WTC11 (cell line): ENCODE measurements at regions not wholly inside any gene's neighbourhood (a gene's known extent, or its start where the extent isn't known, plus 50 kb on each side); places are given as distances from the start of the nearest gene placed in this dataset.

ENCODE experiments used
- ATAC-seq: fragments of 200-7000 bp; cut with Tn5 transposase; 2 replicates; pipeline ENCODE4 v1.10.0; 2021; ENCODE audit warnings: mild to moderate bottlenecking, moderate library complexity
- CTCF ChIA-PET: fragments of 300-600 bp; sonication (Branson Sonifier 250); formaldehyde crosslinking; loops from one replicate; lab custom pipeline; 2021; ENCODE audit warnings: antibody characterized with exemption; lab: Charles Lee
- POLR2A ChIA-PET: fragments of 350-600 bp; sonication (Branson Sonifier 250); formaldehyde crosslinking; loops from one replicate; lab custom pipeline; 2021; ENCODE audit warnings: antibody characterized with exemption; lab: Charles Lee
- DNase-seq: peaks from one replicate; pipeline ENCODE4 v3.0.0; 2021; ENCODE audit warnings: low spot score
- H3K27ac Mint-ChIP-seq: 2 replicates; pipeline ENCODE4 v1.8.0; 2021; ENCODE audit warnings: mixed read lengths
- H3K27me3 Mint-ChIP-seq: 2 replicates; pipeline ENCODE4 v1.8.0; 2021; ENCODE audit warnings: low read depth, mild to moderate bottlenecking, moderate library complexity, mixed read lengths
- H3K36me3 Mint-ChIP-seq: 2 replicates; pipeline ENCODE4 v1.8.0; 2021; ENCODE audit warnings: mixed read lengths
- H3K4me1 Mint-ChIP-seq: 2 replicates; pipeline ENCODE4 v1.8.0; 2022; ENCODE audit warnings: mixed read lengths
- H3K4me3 Mint-ChIP-seq: 2 replicates; pipeline ENCODE4 v1.8.0; 2021; ENCODE audit warnings: mild to moderate bottlenecking, moderate library complexity, mixed read lengths
- H3K9me3 Mint-ChIP-seq: 2 replicates; pipeline ENCODE4 v1.8.0; 2021; ENCODE audit warnings: mixed read lengths
- CBFB ChIP-seq: sonication (generic); formaldehyde crosslinking; IDR thresholded peaks from 2 replicates; pipeline ENCODE4 v1.8.1; 2022; ENCODE audit warnings: mild to moderate bottlenecking, low read depth, missing genetic modification reagents
- ESRRA ChIP-seq: sonication (generic); formaldehyde crosslinking; IDR thresholded peaks from 2 replicates; pipeline ENCODE4 v1.8.1; 2022; ENCODE audit warnings: mild to moderate bottlenecking, missing genetic modification reagents, borderline replicate concordance
- FOXP1 ChIP-seq: sonication (generic); formaldehyde crosslinking; IDR thresholded peaks from 2 replicates; pipeline ENCODE4 v1.8.0; 2022; ENCODE audit warnings: missing genetic modification reagents, mild to moderate bottlenecking, moderate library complexity, borderline replicate concordance
- JAZF1 ChIP-seq: fragments of 250-450 bp; sonication (Bioruptor Pico); IDR thresholded peaks from 2 replicates; pipeline ENCODE4 v1.9.0; 2021; ENCODE audit warnings: moderate library complexity, mild to moderate bottlenecking, inconsistent platforms
- NFE2L1 ChIP-seq: sonication (generic); formaldehyde crosslinking; IDR thresholded peaks from 2 replicates; pipeline ENCODE4 v1.8.1; 2023; ENCODE audit warnings: missing genetic modification reagents
- OVOL2 ChIP-seq: fragments of 250-450 bp; sonication (Bioruptor Pico); IDR thresholded peaks from 2 replicates; pipeline ENCODE4 v1.9.0; 2021; ENCODE audit warnings: mild to moderate bottlenecking, borderline replicate concordance
- TEAD4 ChIP-seq: sonication (generic); formaldehyde crosslinking; IDR thresholded peaks from 2 replicates; pipeline ENCODE4 v1.8.0; 2022; ENCODE audit warnings: mild to moderate bottlenecking, missing genetic modification reagents
- TP53 ChIP-seq: sonication (generic); formaldehyde crosslinking; IDR thresholded peaks from 2 replicates; pipeline ENCODE4 v1.8.1; 2023; ENCODE audit warnings: mild to moderate bottlenecking, missing genetic modification reagents
- ZNF121 ChIP-seq: sonication (generic); formaldehyde crosslinking; IDR thresholded peaks from 2 replicates; pipeline ENCODE4 v1.8.0; 2023; ENCODE audit warnings: missing genetic modification reagents
- ZNF138 ChIP-seq: sonication (generic); formaldehyde crosslinking; conservative IDR thresholded peaks from 2 replicates; pipeline ENCODE4 v1.8.1; 2022; ENCODE audit warnings: mild to moderate bottlenecking, moderate library complexity, missing genetic modification reagents
- ZNF263 ChIP-seq: sonication (generic); formaldehyde crosslinking; IDR thresholded peaks from 2 replicates; pipeline ENCODE4 v1.8.1; 2022; ENCODE audit warnings: low read depth, mild to moderate bottlenecking, moderate library complexity, missing genetic modification reagents
- ZNF416 ChIP-seq: fragments of 250-450 bp; sonication (Bioruptor Pico); IDR thresholded peaks from 2 replicates; pipeline ENCODE4 v1.9.0; 2021; ENCODE audit warnings: mild to moderate bottlenecking, inconsistent platforms
- ZNF423 ChIP-seq: fragments of 250-450 bp; sonication (Bioruptor Pico); IDR thresholded peaks from 2 replicates; pipeline ENCODE4 v2.1.2; 2022; ENCODE audit warnings: mild to moderate bottlenecking, moderate library complexity
- ZNF671 ChIP-seq: fragments of 250-450 bp; sonication (Bioruptor Pico); IDR thresholded peaks from 2 replicates; pipeline ENCODE4 v1.8.0; 2021; ENCODE audit warnings: mild to moderate bottlenecking
- TF ChIP-seq, protein P1 (sequence below): fragments of 200-600 bp; IDR thresholded peaks from 2 replicates; pipeline ENCODE4 v1.8.0; 2022; ENCODE audit warnings: antibody characterized with exemption
- TF ChIP-seq, protein P2 (sequence below): fragments of 250-450 bp; sonication (Bioruptor Pico); IDR thresholded peaks from 2 replicates; pipeline ENCODE4 v1.9.0; 2021; ENCODE audit warnings: moderate library complexity, mild to moderate bottlenecking, inconsistent platforms, borderline replicate concordance
- TF ChIP-seq, protein P3 (sequence below): sonication (generic); formaldehyde crosslinking; IDR thresholded peaks from 2 replicates; pipeline ENCODE4 v1.8.1; 2022; ENCODE audit warnings: mild to moderate bottlenecking, missing genetic modification reagents, moderate library complexity, borderline replicate concordance
- TF ChIP-seq, protein P4 (sequence below): fragments of 250-450 bp; sonication (Bioruptor Pico); IDR thresholded peaks from 2 replicates; pipeline ENCODE4 v1.9.0; 2021; ENCODE audit warnings: mild to moderate bottlenecking, borderline replicate concordance
- TF ChIP-seq, protein P5 (sequence below): sonication (generic); formaldehyde crosslinking; IDR thresholded peaks from 2 replicates; pipeline ENCODE4 v1.8.1; 2023; ENCODE audit warnings: mild to moderate bottlenecking, missing genetic modification reagents, borderline replicate concordance

DNA sequence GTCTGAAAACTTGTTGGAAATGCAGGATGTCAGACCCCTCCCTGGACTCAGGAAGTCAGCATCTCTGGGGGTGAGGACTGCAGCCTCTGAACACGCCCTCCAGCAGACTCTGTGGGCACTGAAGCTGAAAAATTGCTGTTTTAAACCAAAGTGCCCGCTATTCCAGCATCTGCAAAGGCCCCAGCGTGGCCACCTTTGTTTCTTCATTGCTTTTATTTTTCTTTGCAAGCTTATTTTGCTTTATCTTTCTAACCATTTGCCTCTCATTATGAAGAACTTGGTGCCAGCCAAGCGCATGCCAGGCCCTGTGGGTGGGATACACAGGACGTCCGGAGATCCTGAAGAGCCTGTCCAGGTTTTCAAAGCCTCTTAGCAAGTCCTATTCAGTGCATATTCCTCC is 203.9 kb upstream of the CST7 start:
- Mint-ChIP-seq H3K27me3 (no peaks in the 10 kb centered on the region), H3K36me3 (no peaks in the 10 kb centered on the region), H3K4me1 (peaks cover 37% of the 10 kb centered on the region), H3K4me3 (no peak overlapping the region), H3K27ac (no peak overlapping the region), H3K9me3 (no peaks in the 10 kb centered on the region)
- ATAC-seq: no peak
- no peak for TF ChIP-seq TEAD4
- POLR2A ChIA-PET: interaction anchor here (1.2 kb wide), 1 partner anchor 41 kb away, joined by 3 read pairs; no protein-coding TSS in a partner anchor
- no peak for DNase-seq
- CTCF ChIA-PET: no interaction called here

DNA sequence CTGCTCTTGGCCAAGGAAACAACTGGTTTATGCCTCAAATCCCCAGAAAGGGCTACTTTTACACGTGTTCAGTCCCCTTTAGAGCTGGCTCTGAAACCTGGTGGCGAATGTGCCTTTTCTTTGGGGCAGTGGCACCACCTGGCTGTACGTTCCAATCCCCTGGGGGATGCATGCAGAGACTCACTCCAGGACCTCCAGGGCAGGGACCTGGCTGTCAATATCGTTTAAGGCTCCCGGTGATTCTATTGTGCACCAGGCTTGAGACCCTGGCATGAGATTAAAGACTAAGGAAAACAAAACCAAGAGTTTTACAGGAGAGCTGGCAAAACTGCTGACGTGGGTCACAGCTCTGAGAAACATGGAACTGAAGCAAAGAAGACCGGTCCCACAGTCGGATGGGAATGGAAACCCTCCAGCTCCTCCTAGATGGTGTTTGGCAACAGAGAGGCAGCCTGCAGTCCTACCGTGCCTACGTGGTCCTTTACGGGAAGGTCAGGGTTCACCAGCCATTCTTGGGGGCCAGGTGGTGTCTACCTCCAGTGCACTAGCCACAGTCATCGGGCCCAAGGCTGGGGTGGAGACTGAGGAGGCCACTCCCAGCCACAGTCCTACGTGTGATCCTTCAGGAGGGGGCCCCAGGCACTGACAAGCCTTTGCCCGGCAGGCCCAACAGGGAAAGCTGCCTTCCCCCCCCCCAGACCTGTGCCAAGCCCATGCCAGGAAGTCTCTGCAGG is 203.3 kb upstream of the CST7 start:
- CTCF ChIA-PET: no interaction called here
- peaks cover 37% of the 10 kb centered on the region for H3K4me1 Mint-ChIP-seq
- no peaks in the 10 kb centered on the region for H3K27me3 Mint-ChIP-seq
- H3K4me3 Mint-ChIP-seq: no peak overlapping the region
- ATAC-seq: no peak
- H3K9me3 Mint-ChIP-seq: no peaks in the 10 kb centered on the region
- POLR2A ChIA-PET: interaction anchor here (1.2 kb wide), 1 partner anchor 41 kb away, joined by 3 read pairs; no protein-coding TSS in a partner anchor
- H3K27ac Mint-ChIP-seq: no peak overlapping the region
- TF ChIP-seq ZNF416: no peak
- TF ChIP-seq, protein P1, sequence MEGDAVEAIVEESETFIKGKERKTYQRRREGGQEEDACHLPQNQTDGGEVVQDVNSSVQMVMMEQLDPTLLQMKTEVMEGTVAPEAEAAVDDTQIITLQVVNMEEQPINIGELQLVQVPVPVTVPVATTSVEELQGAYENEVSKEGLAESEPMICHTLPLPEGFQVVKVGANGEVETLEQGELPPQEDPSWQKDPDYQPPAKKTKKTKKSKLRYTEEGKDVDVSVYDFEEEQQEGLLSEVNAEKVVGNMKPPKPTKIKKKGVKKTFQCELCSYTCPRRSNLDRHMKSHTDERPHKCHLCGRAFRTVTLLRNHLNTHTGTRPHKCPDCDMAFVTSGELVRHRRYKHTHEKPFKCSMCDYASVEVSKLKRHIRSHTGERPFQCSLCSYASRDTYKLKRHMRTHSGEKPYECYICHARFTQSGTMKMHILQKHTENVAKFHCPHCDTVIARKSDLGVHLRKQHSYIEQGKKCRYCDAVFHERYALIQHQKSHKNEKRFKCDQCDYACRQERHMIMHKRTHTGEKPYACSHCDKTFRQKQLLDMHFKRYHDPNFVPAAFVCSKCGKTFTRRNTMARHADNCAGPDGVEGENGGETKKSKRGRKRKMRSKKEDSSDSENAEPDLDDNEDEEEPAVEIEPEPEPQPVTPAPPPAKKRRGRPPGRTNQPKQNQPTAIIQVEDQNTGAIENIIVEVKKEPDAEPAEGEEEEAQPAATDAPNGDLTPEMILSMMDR: no peak
- TF ChIP-seq ZNF263 (CRISPR knock-in tag): no peak
- TF ChIP-seq ESRRA: no peak
- no peak for TF ChIP-seq ZNF423
- TF ChIP-seq, protein P2, sequence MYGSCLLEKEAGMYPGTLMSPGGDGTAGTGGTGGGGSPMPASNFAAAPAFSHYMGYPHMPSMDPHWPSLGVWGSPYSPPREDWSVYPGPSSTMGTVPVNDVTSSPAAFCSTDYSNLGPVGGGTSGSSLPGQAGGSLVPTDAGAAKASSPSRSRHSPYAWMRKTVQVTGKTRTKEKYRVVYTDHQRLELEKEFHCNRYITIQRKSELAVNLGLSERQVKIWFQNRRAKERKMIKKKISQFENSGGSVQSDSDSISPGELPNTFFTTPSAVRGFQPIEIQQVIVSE (CRISPR knock-in tag): no peak
- TF ChIP-seq ZNF138 (CRISPR knock-in tag): no peak
- TF ChIP-seq, protein P3, sequence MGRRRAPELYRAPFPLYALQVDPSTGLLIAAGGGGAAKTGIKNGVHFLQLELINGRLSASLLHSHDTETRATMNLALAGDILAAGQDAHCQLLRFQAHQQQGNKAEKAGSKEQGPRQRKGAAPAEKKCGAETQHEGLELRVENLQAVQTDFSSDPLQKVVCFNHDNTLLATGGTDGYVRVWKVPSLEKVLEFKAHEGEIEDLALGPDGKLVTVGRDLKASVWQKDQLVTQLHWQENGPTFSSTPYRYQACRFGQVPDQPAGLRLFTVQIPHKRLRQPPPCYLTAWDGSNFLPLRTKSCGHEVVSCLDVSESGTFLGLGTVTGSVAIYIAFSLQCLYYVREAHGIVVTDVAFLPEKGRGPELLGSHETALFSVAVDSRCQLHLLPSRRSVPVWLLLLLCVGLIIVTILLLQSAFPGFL (CRISPR knock-in tag): no peak
- no peak for TF ChIP-seq CBFB (CRISPR knock-in tag)
- TF ChIP-seq, all 79 proteins: peak for 0
- DNase-seq: no peak
- H3K36me3 Mint-ChIP-seq: no peaks in the 10 kb centered on the region

DNA sequence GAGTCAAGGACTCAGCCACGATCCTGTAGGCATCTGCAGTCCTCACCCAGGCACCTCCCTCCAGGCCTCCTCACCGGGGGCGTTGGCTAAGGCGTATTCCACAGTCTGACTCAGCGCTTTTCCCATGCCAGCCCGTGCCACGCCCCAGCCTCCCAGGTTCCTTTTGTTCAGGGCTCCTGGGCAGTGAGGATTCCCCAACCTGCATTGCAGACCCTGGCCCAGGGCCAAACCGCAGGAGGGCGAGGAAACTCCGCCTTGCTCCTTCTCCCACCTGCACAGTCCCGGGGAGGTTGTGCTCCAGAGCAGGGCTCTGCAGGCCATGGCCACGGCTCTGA is 202.8 kb upstream of the CST7 start:
- H3K9me3 Mint-ChIP-seq: no peaks in the 10 kb centered on the region
- ATAC-seq: peak; percentile 57
- H3K4me3 Mint-ChIP-seq: no peak overlapping the region
- POLR2A ChIA-PET: interaction anchor here (1.2 kb wide), 1 partner anchor 42 kb away, joined by 3 read pairs; no protein-coding TSS in a partner anchor
- CTCF ChIA-PET: no interaction called here
- H3K27ac Mint-ChIP-seq: 0 out of 2 replicates have a peak overlapping the region, but pooled peaks have one; percentile 15
- peak; percentile 22 for DNase-seq
- no peaks in the 10 kb centered on the region for H3K36me3 Mint-ChIP-seq
- no peaks in the 10 kb centered on the region for H3K27me3 Mint-ChIP-seq
- TF ChIP-seq OVOL2 (CRISPR knock-in tag) (no peak), JAZF1 (CRISPR knock-in tag) (no peak), ZNF121 (CRISPR knock-in tag) (no peak), ZNF138 (CRISPR knock-in tag) (no peak), ZNF671 (no peak), FOXP1 (no peak), TP53 (no peak), NFE2L1 (CRISPR knock-in tag) (no peak), TEAD4 (no peak)
- TF ChIP-seq, protein P4, sequence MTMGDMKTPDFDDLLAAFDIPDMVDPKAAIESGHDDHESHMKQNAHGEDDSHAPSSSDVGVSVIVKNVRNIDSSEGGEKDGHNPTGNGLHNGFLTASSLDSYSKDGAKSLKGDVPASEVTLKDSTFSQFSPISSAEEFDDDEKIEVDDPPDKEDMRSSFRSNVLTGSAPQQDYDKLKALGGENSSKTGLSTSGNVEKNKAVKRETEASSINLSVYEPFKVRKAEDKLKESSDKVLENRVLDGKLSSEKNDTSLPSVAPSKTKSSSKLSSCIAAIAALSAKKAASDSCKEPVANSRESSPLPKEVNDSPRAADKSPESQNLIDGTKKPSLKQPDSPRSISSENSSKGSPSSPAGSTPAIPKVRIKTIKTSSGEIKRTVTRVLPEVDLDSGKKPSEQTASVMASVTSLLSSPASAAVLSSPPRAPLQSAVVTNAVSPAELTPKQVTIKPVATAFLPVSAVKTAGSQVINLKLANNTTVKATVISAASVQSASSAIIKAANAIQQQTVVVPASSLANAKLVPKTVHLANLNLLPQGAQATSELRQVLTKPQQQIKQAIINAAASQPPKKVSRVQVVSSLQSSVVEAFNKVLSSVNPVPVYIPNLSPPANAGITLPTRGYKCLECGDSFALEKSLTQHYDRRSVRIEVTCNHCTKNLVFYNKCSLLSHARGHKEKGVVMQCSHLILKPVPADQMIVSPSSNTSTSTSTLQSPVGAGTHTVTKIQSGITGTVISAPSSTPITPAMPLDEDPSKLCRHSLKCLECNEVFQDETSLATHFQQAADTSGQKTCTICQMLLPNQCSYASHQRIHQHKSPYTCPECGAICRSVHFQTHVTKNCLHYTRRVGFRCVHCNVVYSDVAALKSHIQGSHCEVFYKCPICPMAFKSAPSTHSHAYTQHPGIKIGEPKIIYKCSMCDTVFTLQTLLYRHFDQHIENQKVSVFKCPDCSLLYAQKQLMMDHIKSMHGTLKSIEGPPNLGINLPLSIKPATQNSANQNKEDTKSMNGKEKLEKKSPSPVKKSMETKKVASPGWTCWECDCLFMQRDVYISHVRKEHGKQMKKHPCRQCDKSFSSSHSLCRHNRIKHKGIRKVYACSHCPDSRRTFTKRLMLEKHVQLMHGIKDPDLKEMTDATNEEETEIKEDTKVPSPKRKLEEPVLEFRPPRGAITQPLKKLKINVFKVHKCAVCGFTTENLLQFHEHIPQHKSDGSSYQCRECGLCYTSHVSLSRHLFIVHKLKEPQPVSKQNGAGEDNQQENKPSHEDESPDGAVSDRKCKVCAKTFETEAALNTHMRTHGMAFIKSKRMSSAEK (CRISPR knock-in tag): no peak
- TF ChIP-seq, protein P5, sequence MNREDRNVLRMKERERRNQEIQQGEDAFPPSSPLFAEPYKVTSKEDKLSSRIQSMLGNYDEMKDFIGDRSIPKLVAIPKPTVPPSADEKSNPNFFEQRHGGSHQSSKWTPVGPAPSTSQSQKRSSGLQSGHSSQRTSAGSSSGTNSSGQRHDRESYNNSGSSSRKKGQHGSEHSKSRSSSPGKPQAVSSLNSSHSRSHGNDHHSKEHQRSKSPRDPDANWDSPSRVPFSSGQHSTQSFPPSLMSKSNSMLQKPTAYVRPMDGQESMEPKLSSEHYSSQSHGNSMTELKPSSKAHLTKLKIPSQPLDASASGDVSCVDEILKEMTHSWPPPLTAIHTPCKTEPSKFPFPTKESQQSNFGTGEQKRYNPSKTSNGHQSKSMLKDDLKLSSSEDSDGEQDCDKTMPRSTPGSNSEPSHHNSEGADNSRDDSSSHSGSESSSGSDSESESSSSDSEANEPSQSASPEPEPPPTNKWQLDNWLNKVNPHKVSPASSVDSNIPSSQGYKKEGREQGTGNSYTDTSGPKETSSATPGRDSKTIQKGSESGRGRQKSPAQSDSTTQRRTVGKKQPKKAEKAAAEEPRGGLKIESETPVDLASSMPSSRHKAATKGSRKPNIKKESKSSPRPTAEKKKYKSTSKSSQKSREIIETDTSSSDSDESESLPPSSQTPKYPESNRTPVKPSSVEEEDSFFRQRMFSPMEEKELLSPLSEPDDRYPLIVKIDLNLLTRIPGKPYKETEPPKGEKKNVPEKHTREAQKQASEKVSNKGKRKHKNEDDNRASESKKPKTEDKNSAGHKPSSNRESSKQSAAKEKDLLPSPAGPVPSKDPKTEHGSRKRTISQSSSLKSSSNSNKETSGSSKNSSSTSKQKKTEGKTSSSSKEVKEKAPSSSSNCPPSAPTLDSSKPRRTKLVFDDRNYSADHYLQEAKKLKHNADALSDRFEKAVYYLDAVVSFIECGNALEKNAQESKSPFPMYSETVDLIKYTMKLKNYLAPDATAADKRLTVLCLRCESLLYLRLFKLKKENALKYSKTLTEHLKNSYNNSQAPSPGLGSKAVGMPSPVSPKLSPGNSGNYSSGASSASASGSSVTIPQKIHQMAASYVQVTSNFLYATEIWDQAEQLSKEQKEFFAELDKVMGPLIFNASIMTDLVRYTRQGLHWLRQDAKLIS (CRISPR knock-in tag): no peak
- TF ChIP-seq, all 79 proteins: peak for 0
- H3K4me1 Mint-ChIP-seq: peaks cover 37% of the 10 kb centered on the region
